Activated naive CD4-positive, alpha-beta T cell treated with anti-CD3 and anti-CD28 coated beads for 36 hours (primary cell): ENCODE measurements at regions not wholly inside any gene's neighbourhood (a gene's known extent, or its start where the extent isn't known, plus 50 kb on each side); places are given as distances from the start of the nearest gene placed in this dataset.
"Not testable (repeated sequence)": the region's sequence is repeated elsewhere in the genome, so short reads cannot be mapped to it uniquely, and the experiment has no call there.

Source experiments
- CTCF ChIA-PET: fragments of 350-600 bp; sonication (Branson Sonifier 250); formaldehyde crosslinking; loops from one replicate; lab custom pipeline; 2021; ENCODE audit warnings: antibody characterized with exemption; lab: Charles Lee
- DNase-seq: peaks from one replicate; pipeline ENCODE4 v3.0.0-alpha.2; 2020
- H3K27ac Mint-ChIP-seq: one replicate; pipeline ENCODE4 v1.8.0; 2021; ENCODE audit warnings: mild to moderate bottlenecking, mixed read lengths
- H3K27me3 Mint-ChIP-seq: one replicate; pipeline ENCODE4 v1.8.0; 2021; ENCODE audit warnings: low read depth, mixed read lengths
- H3K36me3 Mint-ChIP-seq: one replicate; pipeline ENCODE4 v1.8.0; 2021; ENCODE audit warnings: low read depth, mixed read lengths
- H3K4me1 Mint-ChIP-seq: one replicate; pipeline ENCODE4 v1.8.0; 2021; ENCODE audit warnings: low read depth, mixed read lengths
- H3K4me3 Mint-ChIP-seq: one replicate; pipeline ENCODE4 v1.8.0; 2021; ENCODE audit warnings: mild to moderate bottlenecking, moderate library complexity, mixed read lengths
- H3K9me3 Mint-ChIP-seq: one replicate; pipeline ENCODE4 v1.8.0; 2021; ENCODE audit warnings: mixed read lengths
- intact Hi-C: fragments of 100-400 bp; cut with micrococcal nuclease; formaldehyde crosslinking; loops from one replicate; pipeline ENCODE4 v1.15.1; 2023

GRCh38 chr21:36621794-36622193 is 77.1 kb upstream of the SIM2 start:
- H3K9me3 Mint-ChIP-seq, DNase-seq, CTCF ChIA-PET, H3K4me3 Mint-ChIP-seq, H3K36me3 Mint-ChIP-seq, intact Hi-C loops, H3K27me3 Mint-ChIP-seq, H3K27ac Mint-ChIP-seq, H3K4me1 Mint-ChIP-seq: not testable (repeated sequence)

GRCh38 chr21:36624105-36624504 is 74.8 kb upstream of the SIM2 start:
- intact Hi-C loops: no loop called here
- peaks cover 3% of the 10 kb centered on the region for H3K36me3 Mint-ChIP-seq
- no peaks in the 10 kb centered on the region for H3K4me1 Mint-ChIP-seq
- no peak for DNase-seq
- no peak overlapping the region for H3K27ac Mint-ChIP-seq
- no peak overlapping the region for H3K4me3 Mint-ChIP-seq
- H3K9me3 Mint-ChIP-seq: peaks cover 5% of the 10 kb centered on the region
- CTCF ChIA-PET: interaction anchor here (0.7 to 1.2 kb wide), 3 partner anchors 11 to 121 kb away, joined by 3 to 4 read pairs (median 3); no protein-coding TSS in a partner anchor
- no peaks in the 10 kb centered on the region for H3K27me3 Mint-ChIP-seq

- Mint-ChIP-seq H3K9me3 (no peaks in the 10 kb centered on the region), H3K4me1 (no peaks in the 10 kb centered on the region), H3K36me3 (no peaks in the 10 kb centered on the region), H3K27ac (no peak overlapping the region), H3K27me3 (no peaks in the 10 kb centered on the region), H3K4me3 (no peak overlapping the region)
- DNase-seq: no peak
- CTCF ChIA-PET: no interaction called here
- intact Hi-C loops: no loop called here
These were observed 72.1 kb upstream of the SIM2 start for GRCh38 chr21:36626791-36627190.

GRCh38 chr21:36627242-36627641 is 71.7 kb upstream of the SIM2 start:
- CTCF ChIA-PET: no interaction called here
- intact Hi-C loops: no loop called here
- Mint-ChIP-seq H3K36me3 (no peaks in the 10 kb centered on the region), H3K27ac (no peak overlapping the region), H3K27me3 (no peaks in the 10 kb centered on the region), H3K4me3 (no peak overlapping the region), H3K4me1 (no peaks in the 10 kb centered on the region), H3K9me3 (no peaks in the 10 kb centered on the region)
- DNase-seq: no peak

GRCh38 chr21:36628106-36628505 is 70.8 kb upstream of the SIM2 start:
- H3K36me3 Mint-ChIP-seq: no peaks in the 10 kb centered on the region
- no peak for DNase-seq
- no peaks in the 10 kb centered on the region for H3K27me3 Mint-ChIP-seq
- CTCF ChIA-PET: no interaction called here
- intact Hi-C loops: no loop called here
- H3K4me3 Mint-ChIP-seq: no peak overlapping the region
- no peaks in the 10 kb centered on the region for H3K9me3 Mint-ChIP-seq
- no peak overlapping the region for H3K27ac Mint-ChIP-seq
- no peaks in the 10 kb centered on the region for H3K4me1 Mint-ChIP-seq

- H3K27ac Mint-ChIP-seq: no peak overlapping the region
- DNase-seq: no peak
- no peaks in the 10 kb centered on the region for H3K36me3 Mint-ChIP-seq
- CTCF ChIA-PET: no interaction called here
- intact Hi-C loops: no loop called here
- H3K9me3 Mint-ChIP-seq: no peaks in the 10 kb centered on the region
- H3K4me3 Mint-ChIP-seq: no peak overlapping the region
- no peaks in the 10 kb centered on the region for H3K4me1 Mint-ChIP-seq
- no peaks in the 10 kb centered on the region for H3K27me3 Mint-ChIP-seq
These were observed 70.0 kb upstream of the SIM2 start for GRCh38 chr21:36628761-36629460.

GRCh38 chr21:36630485-36631206 is 68.3 kb upstream of the SIM2 start:
- intact Hi-C loops: loop anchor here (1.0 to 2.0 kb wide), 3 partner anchors 76 to 297 kb away; no protein-coding TSS in a partner anchor
- Mint-ChIP-seq H3K9me3 (peaks cover 2% of the 10 kb centered on the region), H3K4me3 (no peak overlapping the region), H3K36me3 (no peaks in the 10 kb centered on the region), H3K27ac (no peak overlapping the region), H3K27me3 (no peaks in the 10 kb centered on the region), H3K4me1 (no peaks in the 10 kb centered on the region)
- DNase-seq: peak; percentile 74
- CTCF ChIA-PET: interaction anchor here (0.5 to 2.9 kb wide), 66 partner anchors 8 to 1973 kb away, joined by 3 to 34 read pairs (median 4); no protein-coding TSS in a partner anchor

- H3K27me3 Mint-ChIP-seq: no peaks in the 10 kb centered on the region
- DNase-seq: no peak
- CTCF ChIA-PET: no interaction called here
- H3K36me3 Mint-ChIP-seq: no peaks in the 10 kb centered on the region
- no peak overlapping the region for H3K27ac Mint-ChIP-seq
- H3K4me1 Mint-ChIP-seq: peaks cover 7% of the 10 kb centered on the region
- no peak overlapping the region for H3K4me3 Mint-ChIP-seq
- peaks cover 18% of the 10 kb centered on the region for H3K9me3 Mint-ChIP-seq
- intact Hi-C loops: no loop called here
These were observed 62.9 kb upstream of the SIM2 start for GRCh38 chr21:36636016-36636415.

GRCh38 chr21:36636439-36636838 is 62.5 kb upstream of the SIM2 start:
- H3K9me3 Mint-ChIP-seq: peaks cover 18% of the 10 kb centered on the region
- no peak overlapping the region for H3K4me3 Mint-ChIP-seq
- H3K27ac Mint-ChIP-seq: no peak overlapping the region
- CTCF ChIA-PET: no interaction called here
- H3K36me3 Mint-ChIP-seq: no peaks in the 10 kb centered on the region
- no peaks in the 10 kb centered on the region for H3K27me3 Mint-ChIP-seq
- intact Hi-C loops: no loop called here
- H3K4me1 Mint-ChIP-seq: peaks cover 7% of the 10 kb centered on the region
- no peak for DNase-seq

GRCh38 chr21:36639769-36640168 is 59.1 kb upstream of the SIM2 start:
- Mint-ChIP-seq H3K9me3 (peaks cover 16% of the 10 kb centered on the region), H3K4me1 (peaks cover 7% of the 10 kb centered on the region), H3K27ac (no peak overlapping the region), H3K4me3 (no peak overlapping the region), H3K27me3 (no peaks in the 10 kb centered on the region), H3K36me3 (no peaks in the 10 kb centered on the region)
- intact Hi-C loops: no loop called here
- CTCF ChIA-PET: interaction anchor here (1.3 kb wide), 1 partner anchor 9 kb away, joined by 6 read pairs; no protein-coding TSS in a partner anchor
- DNase-seq: no peak

GRCh38 chr21:36640174-36640720 is 58.7 kb upstream of the SIM2 start:
- no peaks in the 10 kb centered on the region for H3K36me3 Mint-ChIP-seq
- H3K9me3 Mint-ChIP-seq: peaks cover 16% of the 10 kb centered on the region
- CTCF ChIA-PET: interaction anchor here (1.3 kb wide), 2 partner anchors 10 kb away, joined by 6 to 8 read pairs; no protein-coding TSS in a partner anchor
- intact Hi-C loops: no loop called here
- no peak overlapping the region for H3K27ac Mint-ChIP-seq
- no peak for DNase-seq
- peaks cover 7% of the 10 kb centered on the region for H3K4me1 Mint-ChIP-seq
- H3K4me3 Mint-ChIP-seq: no peak overlapping the region
- H3K27me3 Mint-ChIP-seq: no peaks in the 10 kb centered on the region

- peaks cover 7% of the 10 kb centered on the region for H3K4me1 Mint-ChIP-seq
- no peaks in the 10 kb centered on the region for H3K27me3 Mint-ChIP-seq
- intact Hi-C loops: no loop called here
- H3K4me3 Mint-ChIP-seq: no peak overlapping the region
- CTCF ChIA-PET: interaction anchor here (1.3 kb wide), 1 partner anchor 10 kb away, joined by 8 read pairs; no protein-coding TSS in a partner anchor
- DNase-seq: no peak
- H3K36me3 Mint-ChIP-seq: no peaks in the 10 kb centered on the region
- H3K9me3 Mint-ChIP-seq: peaks cover 16% of the 10 kb centered on the region
- no peak overlapping the region for H3K27ac Mint-ChIP-seq
These were observed 58.1 kb upstream of the SIM2 start for GRCh38 chr21:36640721-36641244.
